H4 (cell line): ENCODE measurements at regions not wholly inside any gene's neighbourhood (a gene's known extent, or its start where the extent isn't known, plus 50 kb on each side); places are given as distances from the start of the nearest gene placed in this dataset.
"Not testable (repeated sequence)": the region's sequence is repeated elsewhere in the genome, so short reads cannot be mapped to it uniquely, and the experiment has no call there.

Source experiments
- DNase-seq: peaks from one replicate; pipeline ENCODE4 v3.0.0-alpha.2; 2015; ENCODE audit warnings: low spot score

GRCh38 chr17:72470121-72470705 lies 349.4 kb downstream of the SOX9 start:
- DNase-seq, result no peak

DNA sequence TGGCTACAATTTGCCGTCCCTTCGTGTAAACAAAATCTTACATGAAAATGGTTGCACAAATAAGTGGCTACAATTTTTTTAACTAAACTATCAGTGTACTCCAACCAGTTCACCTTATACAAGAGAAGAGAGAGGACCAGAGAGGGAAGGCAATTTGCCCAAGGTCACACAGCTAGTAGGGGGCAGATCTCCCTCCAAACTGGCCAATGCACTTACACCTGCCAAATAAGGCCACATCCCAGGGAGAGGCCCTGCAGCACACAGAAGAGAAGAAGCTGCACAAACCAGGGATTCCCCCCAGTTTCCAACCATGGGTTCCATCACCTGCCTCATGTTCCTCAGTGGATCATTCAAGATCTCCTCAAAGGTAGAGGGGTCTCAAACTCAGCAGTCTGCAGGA lies 349.9 kb downstream of the SOX9 start:
- DNase-seq, result no peak

GRCh38 chr17:72471296-72471695 lies 350.5 kb downstream of the SOX9 start:
- DNase-seq, result no peak

GRCh38 chr17:72472106-72472505 lies 351.3 kb downstream of the SOX9 start:
- no peak for DNase-seq

- not testable (repeated sequence) for DNase-seq
Observed at GRCh38 chr17:72472853-72473390, 352.1 kb downstream of the SOX9 start.

GRCh38 chr17:72474243-72474642 lies 353.4 kb downstream of the SOX9 start:
- DNase-seq, result no peak

DNA sequence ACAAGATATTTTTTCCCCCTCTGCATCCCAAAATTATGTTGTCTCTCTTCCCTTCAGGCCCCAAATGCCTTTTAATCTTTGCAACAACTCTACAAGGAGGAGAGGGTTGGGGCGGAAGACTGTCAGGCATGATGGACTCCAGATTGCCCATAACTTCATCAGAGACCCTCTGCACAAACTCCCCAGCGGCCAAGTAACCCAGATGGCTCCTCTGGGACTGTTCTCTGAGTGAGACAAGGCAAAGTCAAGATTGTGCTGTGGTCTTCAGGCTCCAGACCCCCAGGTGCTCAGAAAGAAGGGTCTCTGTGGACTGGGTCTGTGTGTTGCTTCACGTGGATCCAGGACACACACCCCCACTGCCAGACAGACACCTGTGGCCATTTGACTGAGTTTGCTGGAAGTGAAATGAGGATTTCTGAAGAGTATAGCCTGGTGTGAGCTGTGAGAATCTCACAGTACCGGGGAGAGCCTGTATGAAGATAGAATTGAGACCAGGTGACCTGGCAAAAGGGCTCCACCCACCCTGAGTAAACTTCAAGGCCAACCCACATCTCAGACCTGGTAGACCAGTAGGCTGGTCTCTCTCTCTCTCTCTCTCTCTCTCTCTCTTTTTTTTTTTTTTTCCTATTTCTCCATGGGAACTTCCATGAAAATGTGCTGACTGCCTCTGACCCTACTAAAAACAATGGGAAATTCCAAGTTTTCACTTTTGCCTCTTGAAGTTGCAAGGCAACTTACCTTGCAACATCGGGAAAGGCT lies 354.1 kb downstream of the SOX9 start:
- no peak for DNase-seq

- DNase-seq, result no peak
Observed at GRCh38 chr17:72476134-72476533, 355.3 kb downstream of the SOX9 start.

DNA sequence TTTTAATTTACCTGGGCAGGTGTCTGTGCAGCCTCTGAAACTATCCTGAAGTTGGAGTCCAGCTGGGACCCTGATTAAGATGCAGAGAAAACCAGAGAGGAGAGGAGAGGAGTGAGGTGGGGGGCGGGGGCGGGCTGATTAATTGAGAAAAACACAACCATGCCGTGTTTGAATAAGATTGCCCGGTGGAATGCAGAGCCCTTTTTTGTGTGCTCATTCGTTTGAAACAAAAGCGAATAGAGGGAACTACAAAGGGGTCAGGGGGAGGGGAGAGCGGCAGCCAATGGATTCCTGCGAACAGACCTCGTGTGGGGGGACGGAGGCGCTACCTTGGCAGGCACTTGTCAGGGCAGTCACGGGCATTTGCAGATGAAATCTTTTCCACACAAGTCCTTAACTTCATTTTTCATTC lies 355.8 kb downstream of the SOX9 start:
- DNase-seq, result no peak

DNA sequence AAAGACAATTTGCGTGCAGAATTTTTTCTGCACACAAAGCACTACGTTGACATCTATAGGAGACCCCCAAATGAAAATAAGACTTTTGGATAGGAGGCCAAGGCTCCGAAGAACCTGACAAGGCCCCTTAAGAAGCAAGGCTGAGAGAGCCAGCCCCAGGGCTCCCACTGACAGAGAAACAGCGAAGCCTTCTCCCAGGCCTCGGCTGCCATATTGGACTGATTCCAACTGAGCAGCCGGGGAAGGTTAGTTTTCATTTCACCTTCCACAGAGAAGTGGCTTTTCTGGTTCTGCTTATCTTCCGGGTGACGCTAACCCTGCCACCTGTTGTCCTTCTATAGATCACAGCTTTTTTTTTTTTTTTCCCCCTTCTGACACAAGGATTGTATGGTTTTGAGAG lies 356.7 kb downstream of the SOX9 start:
- DNase-seq, result no peak

DNA sequence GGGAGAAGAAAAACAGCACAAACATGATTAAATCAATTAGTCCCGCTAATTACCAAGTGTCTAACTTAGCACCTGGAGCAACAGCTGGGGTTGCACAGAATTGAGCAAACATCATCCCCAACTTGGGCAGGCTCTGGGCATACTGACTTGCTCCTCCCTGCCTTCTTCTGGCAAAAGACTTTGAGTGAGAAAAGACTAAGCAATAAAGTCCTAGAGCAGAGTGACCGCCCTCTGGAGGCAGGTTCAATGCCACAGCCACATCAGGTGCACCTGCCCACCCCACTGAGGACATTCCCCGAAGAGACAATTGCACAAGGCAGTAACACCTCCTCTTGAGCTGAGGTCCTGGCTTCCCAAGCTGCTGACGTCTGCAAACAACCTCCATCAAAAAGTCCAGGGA lies 358.3 kb downstream of the SOX9 start:
- DNase-seq, result no peak

- no peak for DNase-seq
Observed at GRCh38 chr17:72481572-72481971, 360.8 kb downstream of the SOX9 start.

DNA sequence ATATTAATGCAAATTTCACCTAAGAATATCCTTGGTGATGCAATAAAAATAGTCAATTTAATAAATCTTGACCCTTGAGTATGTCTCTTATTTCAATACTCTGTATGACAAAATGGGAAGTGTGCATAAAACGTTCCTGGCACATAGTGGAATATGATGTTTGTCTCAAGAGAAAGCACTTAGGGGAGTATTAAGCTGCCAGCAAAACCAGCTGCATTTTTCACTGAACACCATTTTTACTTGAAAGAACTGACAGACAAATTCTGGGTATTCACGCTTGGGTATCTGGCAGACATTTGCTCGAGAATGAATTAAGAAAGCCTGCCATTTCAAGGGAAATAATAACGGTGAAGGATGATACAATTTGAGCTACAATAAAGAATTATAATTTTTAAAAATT lies 364.8 kb downstream of the SOX9 start:
- DNase-seq, result no peak

GRCh38 chr17:72486806-72487205 lies 366.0 kb downstream of the SOX9 start:
- DNase-seq, result no peak

GRCh38 chr17:72487731-72488494 lies 367.1 kb downstream of the SOX9 start:
- DNase-seq, result no peak

GRCh38 chr17:72488555-72489271 lies 367.9 kb downstream of the SOX9 start:
- no peak for DNase-seq

- no peak for DNase-seq
Observed at GRCh38 chr17:72489272-72489641, 368.4 kb downstream of the SOX9 start.

- DNase-seq, result no peak
Observed at GRCh38 chr17:72491102-72491501, 370.3 kb downstream of the SOX9 start.

GRCh38 chr17:72492494-72492893 lies 371.7 kb downstream of the SOX9 start:
- no peak for DNase-seq

- DNase-seq, result no peak
Observed at GRCh38 chr17:72492941-72493340, 372.1 kb downstream of the SOX9 start.

DNA sequence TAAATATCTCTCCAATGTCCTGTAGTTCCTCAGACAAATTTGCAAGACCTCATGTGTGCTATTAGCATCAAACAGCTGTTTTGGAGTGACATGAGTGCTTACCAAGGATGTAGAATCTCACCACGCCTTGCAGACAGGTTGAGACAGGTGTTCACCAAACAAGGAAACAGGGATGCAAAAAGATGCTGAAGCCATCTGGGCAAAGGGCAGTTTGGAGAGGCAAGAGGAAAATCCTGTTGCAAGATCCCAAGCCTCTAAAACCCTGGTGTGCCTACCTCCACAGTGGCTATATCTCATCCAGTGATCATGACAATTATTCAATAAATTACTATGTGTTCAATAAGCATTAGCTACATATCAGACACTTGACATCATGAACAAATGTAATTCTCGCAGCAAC lies 373.7 kb downstream of the SOX9 start:
- DNase-seq, result no peak

GRCh38 chr17:72496461-72496860 lies 375.6 kb downstream of the SOX9 start:
- no peak for DNase-seq
